Karpas-422 (cell line): ENCODE measurements at regions not wholly inside any gene's neighbourhood (a gene's known extent, or its start where the extent isn't known, plus 50 kb on each side); places are given as distances from the start of the nearest gene placed in this dataset.

Experiments
- DNase-seq: peaks from one replicate; pipeline ENCODE4 v3.0.0-alpha.2; 2015
- H2AFZ ChIP-seq: fragments of 200-600 bp; sonication (generic); 2 replicates; pipeline ENCODE4 v1.6.1; 2014; ENCODE audit warnings: antibody characterized with exemption, low read length, mixed read lengths
- H3K27ac ChIP-seq: fragments of 200-600 bp; sonication (generic); 2 replicates; pipeline ENCODE4 v1.5.1; 2014; ENCODE audit warnings: mild to moderate bottlenecking, low read length, moderate library complexity
- H3K27me3 ChIP-seq: fragments of 200-600 bp; sonication (generic); 2 replicates; pipeline ENCODE4 v1.6.1; 2014; ENCODE audit warnings: low read length, mixed read lengths
- H3K36me3 ChIP-seq: fragments of 200-600 bp; sonication (generic); 2 replicates; pipeline ENCODE4 v1.6.1; 2014; ENCODE audit warnings: low read length, mixed read lengths; ENCODE audit not compliant: insufficient read depth
- H3K4me1 ChIP-seq: fragments of 200-600 bp; sonication (generic); 2 replicates; pipeline ENCODE4 v1.6.1; 2014; ENCODE audit warnings: mild to moderate bottlenecking, low read length, mixed read lengths
- H3K4me2 ChIP-seq: fragments of 200-600 bp; sonication (generic); 2 replicates; pipeline ENCODE4 v1.6.1; 2014; ENCODE audit warnings: low read length, low read depth, mild to moderate bottlenecking; ENCODE audit not compliant: poor library complexity, severe bottlenecking
- H3K4me3 ChIP-seq: fragments of 200-600 bp; sonication (generic); 2 replicates; pipeline ENCODE4 v1.5.1; 2014; ENCODE audit warnings: mild to moderate bottlenecking, antibody characterized with exemption, low read length, mixed read lengths
- H3K79me2 ChIP-seq: fragments of 200-600 bp; sonication (generic); 2 replicates; pipeline ENCODE4 v1.6.1; 2014; ENCODE audit warnings: mild to moderate bottlenecking, low read length, mixed read lengths
- H3K9ac ChIP-seq: fragments of 200-600 bp; sonication (generic); 2 replicates; pipeline ENCODE4 v1.6.0; 2014; ENCODE audit warnings: low read length
- H3K9me2 ChIP-seq: fragments of 200-600 bp; sonication (generic), shearing (Covaris generic); replicated peaks from 2 replicates; pipeline ENCODE4 v1.6.0; 2014; ENCODE audit warnings: mild to moderate bottlenecking, low read length, moderate library complexity; ENCODE audit not compliant: insufficient read depth
- H3K9me3 ChIP-seq: fragments of 300-700, 200-600 bp; sonication (generic); 2 replicates; pipeline ENCODE4 v1.6.1; 2014; ENCODE audit warnings: low read length, mixed read lengths
- H4K20me1 ChIP-seq: fragments of 200-600 bp; sonication (generic); 2 replicates; pipeline ENCODE4 v1.6.1; 2014; ENCODE audit warnings: mild to moderate bottlenecking, antibody characterized with exemption, low read length, low read depth; ENCODE audit not compliant: insufficient read depth

DNA sequence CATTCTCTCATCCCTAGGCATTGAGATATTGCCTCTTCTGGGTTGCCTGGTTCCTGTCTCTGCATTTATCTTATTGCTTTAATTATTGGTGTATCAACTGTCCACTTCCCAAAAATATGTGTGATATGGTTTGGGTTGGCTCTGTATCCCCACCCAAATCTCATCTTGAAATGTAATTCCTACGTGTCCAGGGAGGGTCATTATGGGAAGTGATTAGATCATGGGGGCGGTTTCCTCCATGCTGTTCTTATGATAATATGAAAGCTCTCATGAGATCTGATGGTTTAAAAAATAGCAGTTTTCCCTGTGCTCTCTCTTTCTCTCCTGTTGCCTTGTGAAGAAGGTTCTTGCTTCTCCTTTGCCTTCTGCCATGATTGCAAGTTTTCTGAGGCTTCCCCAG is 308.3 kb upstream of the HS3ST1 start:
- no peak overlapping the region for H3K9ac ChIP-seq
- H3K27ac ChIP-seq = no peak overlapping the region
- H3K9me2 ChIP-seq = no peaks in the 10 kb centered on the region
- H4K20me1 ChIP-seq = no peaks in the 10 kb centered on the region
- H3K79me2 ChIP-seq = no peaks in the 10 kb centered on the region
- no peaks in the 10 kb centered on the region for H3K27me3 ChIP-seq
- no peaks in the 10 kb centered on the region for H3K4me1 ChIP-seq
- H3K4me3 ChIP-seq = no peak overlapping the region
- DNase-seq = no peak
- no peak overlapping the region for H3K4me2 ChIP-seq
- H3K36me3 ChIP-seq = no peaks in the 10 kb centered on the region
- H3K9me3 ChIP-seq = peaks cover 29% of the 10 kb centered on the region
- H2AFZ ChIP-seq = no peak overlapping the region

DNA sequence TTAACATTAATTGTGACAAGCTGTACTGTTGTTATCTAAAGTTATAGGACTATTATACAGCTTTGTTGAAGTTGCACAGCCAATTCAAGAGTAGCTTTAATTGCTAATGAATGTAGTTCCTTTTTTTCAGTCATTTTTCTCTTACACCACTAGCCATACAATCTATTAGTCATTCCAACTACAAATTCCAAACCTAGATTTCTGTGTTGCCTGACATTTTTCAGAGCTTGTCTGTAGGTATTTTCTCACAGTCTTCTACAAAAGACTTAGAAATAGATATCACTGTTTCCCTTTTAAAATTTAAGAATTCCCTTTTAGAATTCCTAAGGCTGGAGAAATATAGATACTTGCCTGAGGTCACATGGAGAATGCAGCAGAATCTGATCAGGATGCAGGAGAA is 307.0 kb upstream of the HS3ST1 start:
- Histone ChIP-seq H3K27me3 (no peaks in the 10 kb centered on the region), H3K36me3 (no peaks in the 10 kb centered on the region), H3K79me2 (no peaks in the 10 kb centered on the region), H3K4me1 (no peaks in the 10 kb centered on the region), H3K27ac (no peak overlapping the region), H3K9ac (no peak overlapping the region), H3K4me3 (no peak overlapping the region), H3K4me2 (no peak overlapping the region), H3K9me3 (peaks cover 28% of the 10 kb centered on the region), H3K9me2 (no peaks in the 10 kb centered on the region), H4K20me1 (no peaks in the 10 kb centered on the region), H2AFZ (no peak overlapping the region)
- DNase-seq = no peak

DNA sequence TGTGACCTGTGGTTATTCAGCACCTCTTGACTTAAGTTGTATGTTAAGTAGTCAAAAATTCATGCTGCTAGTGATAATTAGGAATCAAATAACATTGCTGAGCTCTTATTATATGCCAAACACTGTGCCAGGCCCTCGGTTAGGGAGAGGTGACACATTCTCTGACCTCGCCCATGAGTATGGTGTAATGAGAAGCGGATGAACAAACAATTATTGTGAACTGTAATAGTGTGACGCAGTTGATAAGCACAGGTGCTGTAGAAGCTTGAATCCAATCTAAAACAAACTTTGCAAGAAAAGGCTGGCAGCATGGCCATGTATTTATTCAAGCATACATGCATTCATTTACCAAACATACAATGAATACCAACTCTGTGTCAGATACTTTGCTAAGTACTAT is 303.5 kb upstream of the HS3ST1 start:
- Histone ChIP-seq H3K36me3 (no peaks in the 10 kb centered on the region), H3K4me3 (no peak overlapping the region), H3K79me2 (no peaks in the 10 kb centered on the region), H4K20me1 (no peaks in the 10 kb centered on the region), H3K27ac (no peak overlapping the region), H2AFZ (no peak overlapping the region), H3K9me3 (peaks cover 22% of the 10 kb centered on the region), H3K9me2 (no peaks in the 10 kb centered on the region), H3K27me3 (no peaks in the 10 kb centered on the region), H3K4me2 (no peak overlapping the region), H3K4me1 (no peaks in the 10 kb centered on the region), H3K9ac (no peak overlapping the region)
- no peak for DNase-seq

DNA sequence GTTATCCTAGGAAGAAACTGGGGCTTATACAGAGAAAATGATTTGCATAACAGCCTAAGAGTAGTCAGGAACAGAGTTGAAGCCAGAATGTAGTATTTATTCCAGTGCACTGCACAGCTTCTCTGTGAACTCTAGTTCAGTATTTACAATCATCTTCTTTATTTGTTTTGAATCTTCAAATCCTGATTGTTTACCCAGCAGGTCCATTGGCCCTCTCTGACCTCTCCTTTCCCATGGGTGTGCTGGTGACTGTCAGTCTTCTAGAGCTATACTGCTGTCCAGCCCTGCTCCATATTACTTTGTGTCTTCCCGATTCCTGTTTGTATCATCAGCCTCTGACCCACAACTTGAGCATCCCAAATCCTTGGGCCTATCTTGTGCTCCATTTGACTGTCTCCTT is 301.9 kb upstream of the HS3ST1 start:
- Histone ChIP-seq H3K27me3 (no peaks in the 10 kb centered on the region), H3K4me3 (no peak overlapping the region), H3K9me3 (peaks cover 28% of the 10 kb centered on the region), H2AFZ (no peak overlapping the region), H3K27ac (no peak overlapping the region), H3K9me2 (no peaks in the 10 kb centered on the region), H3K36me3 (no peaks in the 10 kb centered on the region), H3K79me2 (no peaks in the 10 kb centered on the region), H3K4me1 (no peaks in the 10 kb centered on the region), H4K20me1 (no peaks in the 10 kb centered on the region), H3K4me2 (no peak overlapping the region), H3K9ac (no peak overlapping the region)
- no peak for DNase-seq

DNA sequence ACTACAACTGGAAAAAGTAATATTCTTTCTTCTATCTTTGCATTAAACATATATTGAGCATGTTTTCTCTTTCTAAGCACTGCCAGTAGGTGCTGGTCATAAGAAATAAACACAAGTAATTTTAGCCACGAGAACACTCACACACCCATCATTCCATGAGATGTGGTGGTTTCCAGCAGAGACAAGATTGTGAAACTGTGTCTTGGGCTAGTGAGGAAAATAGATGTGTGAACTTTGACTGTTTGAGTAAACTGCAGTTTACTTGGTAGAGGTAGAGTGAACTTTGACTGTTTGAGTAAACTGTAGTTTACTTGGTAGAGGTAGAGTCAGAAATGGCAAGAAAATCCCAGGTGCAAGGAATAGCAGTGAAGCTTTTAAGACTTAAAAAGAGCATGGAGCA is 300.9 kb upstream of the HS3ST1 start:
- H4K20me1 ChIP-seq = no peaks in the 10 kb centered on the region
- H2AFZ ChIP-seq = no peak overlapping the region
- no peak overlapping the region for H3K27ac ChIP-seq
- DNase-seq = no peak
- H3K27me3 ChIP-seq = no peaks in the 10 kb centered on the region
- H3K4me2 ChIP-seq = no peak overlapping the region
- H3K4me1 ChIP-seq = no peaks in the 10 kb centered on the region
- no peak overlapping the region for H3K4me3 ChIP-seq
- no peaks in the 10 kb centered on the region for H3K9me2 ChIP-seq
- peaks cover 28% of the 10 kb centered on the region for H3K9me3 ChIP-seq
- H3K36me3 ChIP-seq = no peaks in the 10 kb centered on the region
- H3K79me2 ChIP-seq = no peaks in the 10 kb centered on the region
- H3K9ac ChIP-seq = no peak overlapping the region

DNA sequence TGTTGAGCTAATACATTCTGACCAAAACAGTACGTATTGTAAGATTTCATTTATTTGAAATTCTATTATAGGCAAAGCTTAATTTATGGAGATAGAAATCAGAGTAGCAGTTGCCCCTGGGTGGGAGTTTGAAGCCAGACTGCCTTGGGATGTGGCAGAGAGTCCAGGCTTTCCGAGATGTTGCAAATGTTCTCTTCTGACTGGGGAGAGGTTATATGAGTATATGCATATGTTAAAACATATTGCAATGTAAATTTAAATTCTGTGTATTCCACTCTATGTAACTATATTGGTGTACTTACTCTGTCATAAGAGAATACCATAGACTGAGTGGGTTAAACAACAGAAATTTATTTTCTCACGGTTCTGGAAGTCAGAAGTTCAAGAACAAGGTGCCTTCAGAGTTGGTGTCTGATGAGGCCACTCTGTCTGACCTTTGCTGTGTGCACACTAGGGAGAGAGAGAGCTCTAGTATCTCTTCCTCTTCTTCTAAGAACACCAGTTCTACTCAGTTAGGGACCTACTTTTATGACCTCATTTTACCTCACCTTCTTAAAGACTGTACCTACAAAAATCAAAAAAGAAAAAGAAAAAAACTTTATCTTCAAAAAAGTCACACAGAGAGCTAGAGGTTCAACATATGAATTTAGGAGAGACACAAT is 299.3 kb upstream of the HS3ST1 start:
- Histone ChIP-seq H2AFZ (no peak overlapping the region), H3K4me3 (no peak overlapping the region), H4K20me1 (no peaks in the 10 kb centered on the region), H3K9ac (no peak overlapping the region), H3K4me2 (no peak overlapping the region), H3K36me3 (no peaks in the 10 kb centered on the region), H3K79me2 (no peaks in the 10 kb centered on the region), H3K9me3 (peaks cover 24% of the 10 kb centered on the region), H3K4me1 (no peaks in the 10 kb centered on the region), H3K27ac (no peak overlapping the region), H3K9me2 (no peaks in the 10 kb centered on the region), H3K27me3 (no peaks in the 10 kb centered on the region)
- no peak for DNase-seq

DNA sequence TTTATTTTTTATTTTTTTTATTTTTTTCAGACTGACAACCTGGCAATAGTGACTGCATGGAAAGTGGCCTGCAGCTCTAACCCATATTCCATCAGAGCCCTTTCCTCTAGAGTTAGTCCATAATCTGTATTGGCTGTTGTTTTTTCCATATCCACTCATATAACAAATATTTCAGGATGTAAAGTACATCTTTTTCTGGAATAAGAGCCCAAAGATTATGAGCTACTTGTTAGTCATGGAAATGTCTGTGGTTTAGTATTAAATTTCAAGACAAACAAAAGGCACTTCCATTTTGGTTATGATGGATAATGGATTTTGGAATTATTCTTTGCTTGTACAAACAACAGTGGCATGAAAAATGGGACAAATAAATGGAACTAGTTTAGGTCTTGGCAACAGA is 296.0 kb upstream of the HS3ST1 start:
- no peak for DNase-seq
- Histone ChIP-seq H3K9me3 (peaks cover 26% of the 10 kb centered on the region), H3K36me3 (no peaks in the 10 kb centered on the region), H3K27ac (no peak overlapping the region), H3K79me2 (no peaks in the 10 kb centered on the region), H4K20me1 (no peaks in the 10 kb centered on the region), H3K9me2 (no peaks in the 10 kb centered on the region), H3K9ac (no peak overlapping the region), H2AFZ (no peak overlapping the region), H3K4me3 (no peak overlapping the region), H3K4me2 (no peak overlapping the region), H3K27me3 (no peaks in the 10 kb centered on the region), H3K4me1 (no peaks in the 10 kb centered on the region)

DNA sequence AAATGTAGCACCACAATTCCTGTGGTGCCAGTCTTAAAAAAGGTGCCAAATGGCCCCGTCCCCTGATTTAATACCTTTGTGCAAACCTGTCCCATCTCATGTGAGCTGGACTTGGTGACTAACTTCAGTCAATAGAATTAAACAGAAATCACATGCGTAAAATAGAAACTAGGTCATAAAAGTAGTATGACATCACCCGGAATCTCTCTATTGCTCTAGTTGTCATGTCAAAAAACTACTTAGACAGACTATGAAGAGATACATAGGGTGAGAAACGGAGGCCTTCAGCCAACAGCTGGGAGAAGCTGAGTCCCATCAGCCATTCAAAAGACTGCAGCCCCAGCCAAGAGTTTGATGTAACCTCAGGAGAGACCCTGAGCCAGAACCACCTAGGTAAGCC is 293.5 kb upstream of the HS3ST1 start:
- no peaks in the 10 kb centered on the region for H4K20me1 ChIP-seq
- H3K79me2 ChIP-seq = no peaks in the 10 kb centered on the region
- no peaks in the 10 kb centered on the region for H3K9me2 ChIP-seq
- no peak overlapping the region for H3K9ac ChIP-seq
- no peak overlapping the region for H3K4me3 ChIP-seq
- H3K27ac ChIP-seq = no peak overlapping the region
- H3K4me1 ChIP-seq = no peaks in the 10 kb centered on the region
- H3K27me3 ChIP-seq = no peaks in the 10 kb centered on the region
- H3K9me3 ChIP-seq = peaks cover 34% of the 10 kb centered on the region
- no peaks in the 10 kb centered on the region for H3K36me3 ChIP-seq
- H3K4me2 ChIP-seq = no peak overlapping the region
- H2AFZ ChIP-seq = no peak overlapping the region
- no peak for DNase-seq

DNA sequence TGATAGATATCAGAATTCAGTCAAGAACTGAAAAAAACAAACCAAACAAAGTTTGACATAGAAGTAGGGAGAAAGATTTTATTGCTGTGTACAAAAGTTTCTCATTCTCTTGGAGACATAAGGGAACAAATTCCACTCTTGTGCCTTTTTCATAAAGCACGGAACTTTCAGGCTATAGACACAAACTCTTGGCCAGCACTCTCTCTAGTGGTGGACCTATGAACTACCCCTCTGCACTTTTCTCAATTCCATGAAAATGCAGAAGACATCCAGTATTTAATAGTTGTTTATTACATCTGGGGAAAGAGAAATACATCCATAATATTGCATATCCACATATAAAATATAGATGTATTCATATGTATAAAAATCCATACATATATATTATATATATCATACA is 291.6 kb upstream of the HS3ST1 start:
- H3K4me1 ChIP-seq = no peaks in the 10 kb centered on the region
- no peak overlapping the region for H3K4me3 ChIP-seq
- H3K9ac ChIP-seq = no peak overlapping the region
- H3K36me3 ChIP-seq = no peaks in the 10 kb centered on the region
- H3K4me2 ChIP-seq = no peak overlapping the region
- H3K27ac ChIP-seq = no peak overlapping the region
- DNase-seq = no peak
- H3K79me2 ChIP-seq = no peaks in the 10 kb centered on the region
- no peaks in the 10 kb centered on the region for H3K9me2 ChIP-seq
- H2AFZ ChIP-seq = no peak overlapping the region
- H4K20me1 ChIP-seq = no peaks in the 10 kb centered on the region
- no peaks in the 10 kb centered on the region for H3K27me3 ChIP-seq
- H3K9me3 ChIP-seq = peaks cover 26% of the 10 kb centered on the region
